ENCODE measurements at regions not wholly inside any gene's neighbourhood (a gene's known extent, or its start where the extent isn't known, plus 50 kb on each side); places are given as distances from the start of the nearest gene placed in this dataset.

- TF ChIP-seq CTCF (IDR thresholded peaks at IDR 0.05; ENCODE audit: low read depth, low read length, poor library complexity, severe bottlenecking) (no peak), EZH2phosphoT487 (IDR thresholded peaks at IDR 0.05; ENCODE audit: borderline replicate concordance, low read length) (no peak)
Observed at GRCh38 chr12:20126601-20127000, 241.7 kb upstream of the PDE3A start.
